ENCODE measurements at regions not wholly inside any gene's neighbourhood (a gene's known extent, or its start where the extent isn't known, plus 50 kb on each side); places are given as distances from the start of the nearest gene placed in this dataset.

- DNase-seq, result no peak
Observed at GRCh38 chr18:72940509-72940908, 72.7 kb upstream of the NETO1 start.

- no peak for DNase-seq
Observed at GRCh38 chr18:72935744-72936143, 68.0 kb upstream of the NETO1 start.

GRCh38 chr18:72922895-72923294, 55.1 kb upstream of the NETO1 start:
- DNase-seq, result no peak

All from stimulated activated CD8-positive, alpha-beta memory T cell treated with anti-CD3 and anti-CD28 coated beads, Interleukin-4, amount 100 ng/mL, for 48 hours (primary cell).